Activated CD8-positive, alpha-beta memory T cell treated with anti-CD3 and anti-CD28 coated beads, Interleukin-2, amount 10 ng/mL, durations not matched to agents 7 days and 5 days (primary cell): ENCODE measurements at regions not wholly inside any gene's neighbourhood (a gene's known extent, or its start where the extent isn't known, plus 50 kb on each side); places are given as distances from the start of the nearest gene placed in this dataset.
"Not testable (repeated sequence)": the region's sequence is repeated elsewhere in the genome, so short reads cannot be mapped to it uniquely, and the experiment has no call there.

ENCODE experiments used
- ATAC-seq: fragments of 150-1000 bp; cut with Tn5 transposase; one replicate; pipeline ENCODE4 v1.10.0; 2021; ENCODE audit warnings: moderate library complexity
- CTCF ChIA-PET: fragments of 350-600 bp; sonication (Branson Sonifier 250); formaldehyde crosslinking; loops from one replicate; lab custom pipeline; 2021; ENCODE audit warnings: antibody characterized with exemption; lab: Charles Lee
- DNase-seq: peaks from one replicate; pipeline ENCODE4 v3.0.0-alpha.2; 2020
- H3K27ac Mint-ChIP-seq: one replicate; pipeline ENCODE4 v1.8.0; 2021; ENCODE audit warnings: mild to moderate bottlenecking, mixed read lengths
- H3K27me3 Mint-ChIP-seq: one replicate; pipeline ENCODE4 v1.8.0; 2021; ENCODE audit warnings: mixed read lengths
- H3K36me3 Mint-ChIP-seq: one replicate; pipeline ENCODE4 v1.8.0; 2021; ENCODE audit warnings: mild to moderate bottlenecking, mixed read lengths
- H3K4me1 Mint-ChIP-seq: one replicate; pipeline ENCODE4 v1.8.0; 2021; ENCODE audit warnings: mixed read lengths
- H3K4me3 Mint-ChIP-seq: one replicate; pipeline ENCODE4 v1.8.0; 2021; ENCODE audit warnings: mild to moderate bottlenecking, moderate library complexity, mixed read lengths
- H3K9me3 Mint-ChIP-seq: one replicate; pipeline ENCODE4 v1.8.0; 2022; ENCODE audit warnings: low read depth, mixed read lengths

DNA sequence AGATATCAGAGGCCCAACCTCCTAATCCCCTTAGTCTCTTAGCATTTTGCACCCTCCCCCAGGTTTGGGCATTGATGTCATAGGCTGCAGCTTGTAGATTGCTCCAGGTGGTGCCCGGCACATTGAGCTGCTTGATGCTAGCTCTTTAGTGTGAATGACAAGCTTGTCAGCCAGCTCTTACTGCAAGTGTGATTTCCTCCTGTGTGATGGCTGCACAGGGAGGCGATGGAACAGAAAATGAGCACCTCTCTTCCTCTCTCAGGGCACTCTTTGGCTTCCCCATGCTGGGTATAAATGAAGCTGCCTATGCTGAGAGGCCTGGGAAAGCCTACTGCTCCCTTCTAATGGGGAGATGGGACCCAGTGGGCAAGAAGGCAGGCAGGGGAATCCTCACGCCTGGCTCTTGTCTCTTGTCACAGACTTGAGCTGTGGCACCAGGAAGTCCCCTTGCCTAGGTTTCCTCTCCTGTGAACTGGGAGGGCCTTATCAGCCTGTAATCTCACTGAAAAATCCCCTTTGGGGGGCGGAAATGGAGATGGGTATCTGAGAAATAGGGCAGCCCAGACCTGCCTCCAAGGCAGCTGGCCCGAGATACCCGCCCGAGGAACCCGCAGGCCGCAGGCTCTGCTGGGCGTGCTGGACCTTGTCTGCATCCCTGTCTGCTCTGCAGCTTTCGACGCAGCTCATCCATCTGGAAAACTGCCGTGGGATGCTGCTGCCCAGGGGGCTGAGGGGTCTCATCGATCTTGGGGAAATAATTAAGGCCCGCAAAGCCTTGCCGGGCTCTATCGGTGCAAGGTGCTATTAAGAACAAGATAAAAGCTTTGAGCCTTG lies 163.5 kb upstream of the CXCR4 start:
- CTCF ChIA-PET = interaction anchor here (1.1 to 1.3 kb wide), 3 partner anchors 14 to 103 kb away, joined by 3 to 4 read pairs (median 3); no protein-coding TSS in a partner anchor
- Mint-ChIP-seq H3K36me3 (no peaks in the 10 kb centered on the region), H3K27me3 (no peaks in the 10 kb centered on the region), H3K9me3 (no peaks in the 10 kb centered on the region), H3K4me1 (peaks cover 31% of the 10 kb centered on the region), H3K4me3 (no peak overlapping the region), H3K27ac (peak overlapping the region; percentile 65)
- ATAC-seq (peak; percentile 70), DNase-seq (peak; percentile 50)

DNA sequence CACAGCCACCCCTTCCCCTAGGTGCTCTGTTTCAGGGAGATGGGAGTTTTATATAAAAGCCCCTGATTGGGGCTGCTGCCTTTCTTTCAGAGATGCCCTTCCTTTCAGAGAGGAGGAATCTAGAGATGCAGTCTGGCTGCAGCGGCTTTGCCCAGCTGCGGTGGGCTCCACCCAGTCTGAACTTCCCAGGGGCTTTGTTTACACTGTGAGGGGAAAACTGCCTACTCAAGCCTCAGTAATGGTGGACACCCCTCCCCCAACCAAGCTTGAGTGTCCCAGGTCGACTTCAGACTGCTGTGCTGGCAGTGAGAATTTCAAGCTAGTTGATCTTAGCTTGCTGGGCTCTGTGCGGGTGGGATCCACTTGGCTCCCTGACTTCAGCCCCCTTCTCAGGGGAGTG lies 148.4 kb upstream of the CXCR4 start:
- H3K4me3 Mint-ChIP-seq, DNase-seq, H3K4me1 Mint-ChIP-seq, CTCF ChIA-PET, H3K27ac Mint-ChIP-seq, H3K27me3 Mint-ChIP-seq, ATAC-seq: not testable (repeated sequence)
- H3K36me3 Mint-ChIP-seq = peaks cover 20% of the 10 kb centered on the region
- H3K9me3 Mint-ChIP-seq = peaks cover 10% of the 10 kb centered on the region

DNA sequence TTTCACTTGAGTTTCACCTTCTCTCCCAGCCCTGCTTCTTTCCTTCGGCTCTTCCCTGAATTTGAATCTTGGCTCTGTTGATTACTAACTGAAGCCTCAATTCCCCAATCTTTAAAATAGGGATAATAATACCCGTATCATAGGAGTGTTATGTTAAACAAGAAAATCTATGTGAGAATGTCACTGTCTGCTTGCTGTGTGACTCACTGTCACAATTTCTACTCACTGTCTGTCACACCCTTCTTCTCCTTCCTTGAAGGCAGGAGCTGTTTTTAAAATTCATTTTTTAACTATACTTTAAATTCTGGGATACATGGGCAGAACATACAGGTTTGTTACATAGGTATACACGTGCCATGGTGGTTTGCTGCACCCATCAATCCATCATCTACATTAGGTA lies 141.6 kb upstream of the CXCR4 start:
- H3K27ac Mint-ChIP-seq = no peak overlapping the region
- CTCF ChIA-PET = no interaction called here

DNA sequence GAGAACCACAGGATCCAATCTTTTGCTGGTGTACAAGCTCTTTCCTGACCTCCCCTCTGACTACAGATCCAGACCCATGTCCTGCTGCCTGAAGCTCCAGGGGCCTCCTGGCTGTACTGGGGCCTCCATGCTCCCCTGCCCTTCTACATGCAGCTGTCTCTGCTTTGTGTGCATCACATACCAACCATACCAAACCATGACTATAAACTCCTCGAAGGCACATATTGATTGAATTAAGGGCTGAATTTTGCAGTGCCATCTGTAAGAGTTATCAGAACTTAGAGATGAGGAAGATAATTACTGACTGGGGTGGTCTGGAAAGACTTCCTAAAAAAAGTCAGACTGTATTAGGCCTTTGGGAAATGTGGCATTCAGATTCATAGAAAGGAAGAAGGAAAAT lies 139.9 kb upstream of the CXCR4 start:
- peaks cover 3% of the 10 kb centered on the region for H3K27me3 Mint-ChIP-seq
- no peaks in the 10 kb centered on the region for H3K9me3 Mint-ChIP-seq
- CTCF ChIA-PET = no interaction called here
- DNase-seq (no peak), ATAC-seq (no peak)
- H3K4me1 Mint-ChIP-seq = no peaks in the 10 kb centered on the region
- no peaks in the 10 kb centered on the region for H3K36me3 Mint-ChIP-seq
- no peak overlapping the region for H3K4me3 Mint-ChIP-seq
- no peak overlapping the region for H3K27ac Mint-ChIP-seq

More for the DNA sequence above, 141.6 kb upstream of the CXCR4 start:
- no peak for ATAC-seq
- Mint-ChIP-seq H3K4me1 (no peaks in the 10 kb centered on the region), H3K4me3 (no peak overlapping the region), H3K27me3 (peaks cover 3% of the 10 kb centered on the region), H3K36me3 (peaks cover 10% of the 10 kb centered on the region), H3K9me3 (peaks cover 2% of the 10 kb centered on the region)
- no peak for DNase-seq

DNA sequence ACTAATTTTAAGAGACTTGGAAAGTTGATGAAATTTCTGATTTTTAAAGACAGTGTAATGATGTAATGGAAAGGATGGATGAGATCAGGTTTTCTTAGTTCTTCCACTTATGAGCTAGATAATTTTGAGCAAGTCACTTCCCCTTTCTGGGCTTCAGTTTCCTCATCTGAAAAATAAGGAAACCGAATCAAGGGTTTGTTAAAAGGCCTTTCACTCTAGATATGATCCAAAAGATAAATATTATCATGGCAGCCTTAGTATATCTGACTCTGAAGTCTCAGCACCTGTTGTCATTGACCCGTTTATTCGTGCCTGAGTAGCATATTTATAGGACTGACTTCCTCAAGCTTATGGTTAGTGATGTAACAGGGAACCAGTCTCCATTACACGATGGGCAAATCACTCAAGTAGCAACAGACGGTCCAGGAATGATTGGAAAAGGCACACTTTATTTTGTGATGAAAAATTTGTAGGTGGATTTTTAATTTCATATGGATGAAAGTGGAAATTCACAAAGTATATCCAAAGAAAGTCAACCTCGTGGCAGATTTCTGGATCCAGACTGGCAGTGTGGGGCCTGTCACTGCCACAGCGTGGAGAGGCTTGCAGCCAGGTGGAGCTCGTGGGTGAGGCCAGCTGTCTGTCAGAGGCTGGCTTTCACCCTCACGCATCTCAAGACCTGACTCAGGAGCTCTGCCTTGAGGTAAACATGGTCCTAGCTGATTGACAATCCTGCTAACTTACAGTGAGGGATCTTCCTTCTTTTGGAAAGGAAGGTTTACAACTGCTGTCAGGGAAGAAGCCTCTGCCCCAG lies 137.9 kb upstream of the CXCR4 start:
- no peak for DNase-seq
- Mint-ChIP-seq H3K4me1 (peaks cover 11% of the 10 kb centered on the region), H3K27ac (no peak overlapping the region), H3K9me3 (no peaks in the 10 kb centered on the region), H3K4me3 (no peak overlapping the region), H3K36me3 (no peaks in the 10 kb centered on the region), H3K27me3 (peaks cover 3% of the 10 kb centered on the region)
- CTCF ChIA-PET = no interaction called here
- ATAC-seq = no peak

DNA sequence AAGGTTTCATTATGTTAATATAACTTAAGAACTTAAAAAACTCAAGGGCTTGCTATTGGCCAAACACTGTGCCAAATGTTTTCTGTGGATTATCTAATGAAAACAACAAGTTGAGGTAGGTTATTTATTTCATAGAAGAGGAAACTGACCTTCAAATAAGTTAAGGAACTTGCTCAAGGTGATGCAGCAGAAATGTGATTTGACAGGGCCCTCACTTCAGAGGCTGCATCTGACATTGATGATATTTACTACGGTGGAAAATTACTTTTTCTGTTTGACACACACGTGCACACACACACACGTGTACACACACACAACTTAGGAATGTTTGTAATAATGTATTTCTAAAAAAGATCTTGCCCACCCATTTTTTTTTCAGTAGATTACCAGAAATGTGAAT lies 137.2 kb upstream of the CXCR4 start:
- ATAC-seq (no peak), DNase-seq (no peak)
- no peak overlapping the region for H3K27ac Mint-ChIP-seq
- H3K9me3 Mint-ChIP-seq = no peaks in the 10 kb centered on the region
- H3K4me1 Mint-ChIP-seq = peaks cover 15% of the 10 kb centered on the region
- H3K27me3 Mint-ChIP-seq = peaks cover 3% of the 10 kb centered on the region
- H3K36me3 Mint-ChIP-seq = no peaks in the 10 kb centered on the region
- H3K4me3 Mint-ChIP-seq = no peak overlapping the region
- CTCF ChIA-PET = no interaction called here

DNA sequence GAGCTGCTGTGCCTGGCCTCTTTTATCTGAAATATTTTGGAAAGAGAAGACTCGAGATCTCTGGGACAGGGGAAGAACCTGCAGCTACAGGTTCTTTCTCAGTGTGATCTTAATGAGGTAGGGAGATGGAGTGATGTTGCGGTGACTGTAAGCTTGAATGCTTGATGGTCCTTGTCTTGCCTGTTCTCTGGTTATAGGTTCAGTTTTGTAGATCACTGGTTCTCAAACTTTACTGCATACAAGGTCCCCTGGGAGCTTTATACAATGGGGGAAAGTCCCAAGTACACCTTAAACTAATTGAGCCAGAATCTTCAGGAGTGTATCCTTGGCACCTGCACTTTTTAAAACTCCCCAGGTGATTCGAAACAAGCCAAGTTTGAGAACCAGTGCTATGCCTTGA lies 136.7 kb upstream of the CXCR4 start:
- peaks cover 15% of the 10 kb centered on the region for H3K4me1 Mint-ChIP-seq
- peaks cover 3% of the 10 kb centered on the region for H3K27me3 Mint-ChIP-seq
- H3K4me3 Mint-ChIP-seq = no peak overlapping the region
- H3K9me3 Mint-ChIP-seq = no peaks in the 10 kb centered on the region
- DNase-seq = no peak
- CTCF ChIA-PET = no interaction called here
- H3K27ac Mint-ChIP-seq = no peak overlapping the region
- no peak for ATAC-seq
- H3K36me3 Mint-ChIP-seq = no peaks in the 10 kb centered on the region

DNA sequence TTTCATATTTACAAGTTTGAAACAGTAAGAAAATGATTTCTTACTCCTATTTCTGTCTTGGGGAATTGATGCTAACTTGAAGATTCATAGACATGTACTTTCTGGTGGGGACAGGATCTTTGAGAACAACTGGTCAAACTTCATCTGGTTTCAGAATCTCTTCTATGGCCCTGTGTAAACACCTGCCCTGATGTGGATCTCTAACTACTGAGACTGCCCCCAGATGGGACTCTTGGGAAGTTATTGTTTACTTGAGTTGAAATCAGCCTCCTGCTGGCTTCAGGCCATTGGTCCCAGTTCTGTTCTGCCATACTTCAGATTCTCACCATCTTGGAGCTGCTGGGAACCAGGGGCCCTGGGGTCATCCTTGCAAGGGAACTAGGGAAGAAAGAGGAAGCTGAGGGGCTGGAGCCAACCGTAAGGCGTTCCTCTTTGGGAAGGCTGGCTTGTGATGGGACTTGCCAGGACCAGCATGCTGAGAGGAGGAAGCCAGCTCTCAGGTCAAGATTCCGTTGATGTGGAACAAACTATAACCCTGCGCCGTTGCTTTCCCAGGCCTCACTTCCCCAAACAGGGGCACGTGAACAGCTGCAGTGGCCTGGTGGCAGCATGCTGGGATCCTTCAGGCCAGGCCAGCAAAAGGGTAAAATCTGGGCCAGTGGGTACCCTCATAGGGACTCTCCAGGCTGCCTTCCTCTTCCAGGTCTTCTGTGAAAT lies 135.5 kb upstream of the CXCR4 start:
- DNase-seq (no peak), ATAC-seq (no peak)
- no peak overlapping the region for H3K27ac Mint-ChIP-seq
- CTCF ChIA-PET = interaction anchor here (1.3 kb wide), 1 partner anchor 52 kb away, joined by 4 read pairs; no protein-coding TSS in a partner anchor
- H3K36me3 Mint-ChIP-seq = no peaks in the 10 kb centered on the region
- H3K4me1 Mint-ChIP-seq = peaks cover 15% of the 10 kb centered on the region
- H3K9me3 Mint-ChIP-seq = no peaks in the 10 kb centered on the region
- no peak overlapping the region for H3K4me3 Mint-ChIP-seq
- H3K27me3 Mint-ChIP-seq = no peaks in the 10 kb centered on the region

DNA sequence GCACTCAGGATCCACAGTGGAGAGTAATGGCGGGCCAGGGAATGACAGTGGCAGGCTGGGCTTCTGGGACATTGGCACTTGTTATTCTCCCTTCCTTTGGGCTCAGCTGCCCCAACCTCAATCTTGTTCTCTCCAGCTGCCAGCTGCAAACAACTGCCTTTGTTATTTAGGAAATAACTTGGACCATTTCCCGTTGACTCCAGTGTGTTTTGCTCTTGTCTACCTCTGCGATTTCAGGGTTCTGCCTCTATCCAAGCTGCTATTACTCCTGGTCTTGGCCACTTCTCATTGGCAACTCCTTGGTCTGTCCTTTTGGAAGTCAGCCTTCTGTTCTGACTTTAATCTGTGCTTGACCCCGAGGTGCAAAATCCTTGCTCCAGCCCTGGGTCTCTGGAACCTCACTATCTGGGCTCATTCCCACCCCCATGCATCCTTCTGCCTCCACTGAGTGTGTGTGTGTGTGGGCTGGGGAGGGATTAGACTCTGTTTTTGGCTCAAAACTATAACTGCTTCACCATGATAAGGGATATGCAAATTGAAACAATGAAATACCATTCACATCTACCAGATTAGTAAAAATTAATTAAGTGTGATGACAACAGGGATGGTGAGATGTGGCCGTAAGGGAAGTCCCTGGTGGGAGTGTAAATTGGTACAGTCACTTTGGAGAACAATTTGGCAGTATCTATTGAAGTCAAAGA lies 134.1 kb upstream of the CXCR4 start:
- Mint-ChIP-seq H3K27me3 (no peaks in the 10 kb centered on the region), H3K36me3 (no peaks in the 10 kb centered on the region), H3K4me1 (peaks cover 15% of the 10 kb centered on the region), H3K9me3 (no peaks in the 10 kb centered on the region), H3K27ac (no peak overlapping the region), H3K4me3 (no peak overlapping the region)
- ATAC-seq (no peak), DNase-seq (no peak)
- CTCF ChIA-PET = interaction anchor here (1.3 kb wide), 1 partner anchor 53 kb away, joined by 4 read pairs; no protein-coding TSS in a partner anchor

DNA sequence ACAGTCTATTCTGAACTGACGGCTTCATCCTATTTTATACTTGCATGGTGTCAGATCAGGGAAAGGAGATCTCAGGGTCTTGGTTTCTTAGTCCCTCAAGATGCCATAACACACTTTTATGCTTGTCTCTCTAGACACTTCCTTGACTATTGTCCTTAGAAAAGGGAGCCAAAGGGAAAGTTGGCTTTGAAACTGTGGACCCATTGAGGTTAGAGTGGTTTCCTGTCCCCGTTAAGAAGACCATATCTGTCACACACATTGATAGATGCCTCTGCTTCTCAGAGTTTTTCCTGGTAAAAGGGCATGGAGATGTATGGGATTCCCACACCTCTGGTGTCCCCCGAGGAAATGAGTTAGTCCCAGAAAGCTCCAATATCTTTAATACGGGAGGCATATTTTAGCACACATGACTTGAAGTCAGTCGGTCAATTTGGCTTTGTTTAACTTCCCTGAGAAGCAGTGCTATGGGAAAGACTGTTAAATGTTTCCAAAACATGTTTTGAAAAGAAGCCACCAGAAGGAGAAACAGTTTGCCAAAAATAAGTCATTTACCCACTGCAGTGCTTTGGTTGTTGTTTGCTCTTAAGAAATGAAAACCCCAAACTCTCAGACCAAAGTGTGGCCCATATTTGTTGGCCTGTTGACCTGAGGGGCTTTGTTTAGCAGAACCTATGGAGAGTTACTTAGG lies 133.4 kb upstream of the CXCR4 start:
- H3K27me3 Mint-ChIP-seq = no peaks in the 10 kb centered on the region

DNA sequence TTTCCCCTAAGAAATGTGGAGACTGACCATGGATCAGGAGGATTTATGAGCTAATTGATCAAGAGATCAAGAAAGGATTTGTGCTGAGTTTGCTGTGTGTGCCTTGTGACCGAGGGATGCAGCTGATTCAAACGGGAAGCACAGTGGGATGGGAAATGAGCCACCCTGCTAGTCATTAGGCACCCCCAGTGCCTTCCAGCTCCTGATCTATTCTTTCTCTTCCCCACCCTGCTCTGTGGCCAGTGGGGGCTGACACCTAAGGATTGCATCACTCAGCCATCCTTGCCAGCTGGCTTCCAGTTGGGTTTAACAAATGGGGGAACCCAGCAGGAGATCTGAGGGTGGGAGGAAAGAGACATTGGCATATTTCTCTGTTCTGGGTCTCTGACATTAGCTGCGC lies 132.2 kb upstream of the CXCR4 start:
- no peaks in the 10 kb centered on the region for H3K36me3 Mint-ChIP-seq
- no peak overlapping the region for H3K4me3 Mint-ChIP-seq
- no peaks in the 10 kb centered on the region for H3K9me3 Mint-ChIP-seq
- peaks cover 15% of the 10 kb centered on the region for H3K4me1 Mint-ChIP-seq
- DNase-seq (no peak), ATAC-seq (no peak)
- no peaks in the 10 kb centered on the region for H3K27me3 Mint-ChIP-seq
- no peak overlapping the region for H3K27ac Mint-ChIP-seq
- CTCF ChIA-PET = interaction anchor here (1.6 kb wide), 1 partner anchor 336 kb away, joined by 5 read pairs; no protein-coding TSS in a partner anchor

More for the DNA sequence above, 133.4 kb upstream of the CXCR4 start:
- H3K27ac Mint-ChIP-seq = no peak overlapping the region
- ATAC-seq = no peak
- no peak for DNase-seq
- H3K4me3 Mint-ChIP-seq = no peak overlapping the region
- peaks cover 15% of the 10 kb centered on the region for H3K4me1 Mint-ChIP-seq
- CTCF ChIA-PET = interaction anchor here (1.6 kb wide), 1 partner anchor 337 kb away, joined by 5 read pairs; no protein-coding TSS in a partner anchor
- no peaks in the 10 kb centered on the region for H3K36me3 Mint-ChIP-seq
- no peaks in the 10 kb centered on the region for H3K9me3 Mint-ChIP-seq

DNA sequence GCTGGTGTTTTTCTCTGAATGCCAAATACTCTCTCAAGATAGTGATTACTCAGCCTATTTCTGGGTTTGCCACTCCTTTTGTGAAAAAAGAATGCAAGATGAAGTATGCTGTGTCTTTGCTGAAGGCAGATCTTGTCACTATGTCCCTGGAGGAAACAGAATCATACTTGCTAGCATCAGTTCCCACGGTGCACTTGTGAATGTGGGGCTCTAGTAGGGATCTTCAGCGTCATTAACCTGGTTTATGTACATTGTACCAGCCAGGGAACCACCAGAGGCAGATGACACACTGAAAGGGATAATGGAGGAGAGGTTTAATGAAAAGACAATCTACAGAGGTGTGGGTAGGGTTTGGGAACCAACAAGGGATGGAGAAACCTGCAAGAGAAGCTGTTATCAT lies 131.0 kb upstream of the CXCR4 start:
- ATAC-seq = no peak
- H3K4me1 Mint-ChIP-seq = peaks cover 15% of the 10 kb centered on the region
- DNase-seq = no peak
- H3K9me3 Mint-ChIP-seq = no peaks in the 10 kb centered on the region
- no peaks in the 10 kb centered on the region for H3K36me3 Mint-ChIP-seq
- H3K27ac Mint-ChIP-seq = no peak overlapping the region
- CTCF ChIA-PET = no interaction called here
- H3K27me3 Mint-ChIP-seq = no peaks in the 10 kb centered on the region
- no peak overlapping the region for H3K4me3 Mint-ChIP-seq
